ENCODE measurements at regions not wholly inside any gene's neighbourhood (a gene's known extent, or its start where the extent isn't known, plus 50 kb on each side); places are given as distances from the start of the nearest gene placed in this dataset.

DNA sequence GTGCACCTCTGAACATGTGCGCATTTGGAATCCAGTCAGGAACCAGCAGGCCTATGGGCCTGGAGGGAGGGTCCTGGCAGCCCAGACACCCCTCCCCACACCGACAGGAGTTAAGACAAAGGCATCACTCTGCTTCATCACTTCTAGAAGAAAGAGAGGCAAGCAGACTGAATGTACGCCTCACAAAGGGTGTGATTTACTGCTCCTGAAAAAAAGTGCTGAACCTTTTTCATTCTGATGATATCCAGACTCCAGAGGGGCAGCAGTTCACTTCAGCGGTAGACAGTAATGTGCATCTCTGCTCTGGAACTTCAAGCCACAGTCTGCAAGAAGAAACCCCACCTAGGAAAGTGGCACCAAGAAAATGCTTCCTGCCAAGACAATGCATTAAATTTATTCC lies 88.2 kb upstream of the TMEM72 start:
- in situ Hi-C loops (cut with MboI; ENCODE audit: low pct_unique_long_range_greater_than_20kb, low sequenced_read_pairs) = no loop called here
- no peak for DNase-seq

DNA sequence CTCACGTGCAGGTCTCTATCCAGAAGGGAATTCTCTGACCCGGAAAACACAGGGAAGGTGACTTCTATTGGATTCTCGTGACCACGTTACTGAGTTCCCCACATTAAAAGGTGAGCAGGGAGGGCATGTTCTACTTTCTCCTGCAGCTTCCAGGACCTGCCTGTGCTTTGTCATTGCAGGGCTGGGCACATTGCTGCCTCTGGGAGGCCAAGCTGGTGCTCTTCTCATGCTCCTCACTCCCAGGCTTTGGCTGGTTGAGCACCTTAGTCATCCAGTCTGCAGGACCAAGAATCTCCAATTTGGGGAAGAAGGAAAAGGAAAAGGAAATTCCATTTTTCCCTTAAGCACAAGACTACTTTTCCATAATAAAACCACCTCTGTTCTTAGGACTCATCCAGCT lies 86.5 kb upstream of the TMEM72 start:
- no peak for DNase-seq
- in situ Hi-C loops (cut with MboI; ENCODE audit: low pct_unique_long_range_greater_than_20kb, low sequenced_read_pairs) = no loop called here

DNA sequence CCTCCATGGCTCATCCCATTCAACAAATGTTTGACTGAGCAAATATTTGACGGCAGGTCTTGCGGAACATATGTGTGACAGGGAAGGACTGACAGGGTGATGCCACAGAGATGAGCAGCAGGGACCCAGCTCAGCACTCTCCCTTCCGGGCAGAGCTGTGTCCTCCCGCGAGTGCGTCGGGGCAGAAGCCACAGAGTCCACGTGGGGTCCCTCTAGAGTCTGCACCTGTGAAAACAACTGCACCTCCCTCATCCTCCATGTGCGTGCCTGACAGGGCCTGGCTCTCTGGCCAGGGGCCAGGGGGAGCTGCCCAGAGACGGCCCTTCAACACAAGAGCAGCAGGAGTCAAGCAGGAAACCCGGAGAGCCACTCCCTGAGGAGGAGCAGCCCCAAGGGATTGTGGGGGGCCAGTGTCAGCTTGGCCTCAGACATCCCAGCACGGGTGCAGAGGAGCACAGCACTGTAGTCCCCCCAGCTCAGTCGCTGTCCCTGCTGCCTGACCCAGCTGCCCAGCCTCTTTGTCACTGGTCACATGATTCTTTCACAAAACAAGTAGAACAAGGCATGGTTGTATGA lies 83.6 kb upstream of the TMEM72 start:
- DNase-seq = no peak
- in situ Hi-C loops (cut with MboI; ENCODE audit: low pct_unique_long_range_greater_than_20kb, low sequenced_read_pairs) = no loop called here

DNA sequence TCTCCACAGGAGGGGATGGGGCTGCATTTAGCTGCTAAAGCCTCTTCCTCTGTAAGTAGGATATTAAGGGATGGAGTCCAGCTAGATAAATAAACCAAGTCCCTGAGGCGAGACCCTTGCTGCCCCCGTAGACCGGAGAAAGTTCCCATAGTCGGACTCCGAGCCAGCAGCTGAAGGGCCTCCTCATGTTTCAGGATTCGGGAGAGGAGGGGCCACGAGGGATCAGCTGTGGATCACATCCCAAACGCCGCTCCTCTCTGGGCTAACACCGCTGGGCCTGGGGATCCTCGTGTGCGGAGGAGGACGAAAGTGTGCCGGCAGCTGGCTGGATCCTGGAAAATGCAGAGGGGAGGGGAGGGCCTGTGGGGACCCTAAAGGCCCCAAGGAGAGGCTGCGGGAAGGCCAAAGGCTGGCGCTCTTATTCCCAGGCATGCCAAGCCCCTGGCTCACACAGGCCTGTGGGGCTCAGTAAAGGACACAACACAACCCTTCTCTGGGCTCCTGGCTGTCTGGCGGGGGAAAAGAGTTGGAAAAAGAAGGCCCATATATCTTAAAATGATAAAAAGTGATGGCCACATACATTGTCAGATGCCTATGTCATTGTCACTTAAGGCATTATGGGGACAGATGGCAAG lies 82.5 kb upstream of the TMEM72 start:
- no peak for DNase-seq
- in situ Hi-C loops (cut with MboI; ENCODE audit: low pct_unique_long_range_greater_than_20kb, low sequenced_read_pairs) = no loop called here

DNA sequence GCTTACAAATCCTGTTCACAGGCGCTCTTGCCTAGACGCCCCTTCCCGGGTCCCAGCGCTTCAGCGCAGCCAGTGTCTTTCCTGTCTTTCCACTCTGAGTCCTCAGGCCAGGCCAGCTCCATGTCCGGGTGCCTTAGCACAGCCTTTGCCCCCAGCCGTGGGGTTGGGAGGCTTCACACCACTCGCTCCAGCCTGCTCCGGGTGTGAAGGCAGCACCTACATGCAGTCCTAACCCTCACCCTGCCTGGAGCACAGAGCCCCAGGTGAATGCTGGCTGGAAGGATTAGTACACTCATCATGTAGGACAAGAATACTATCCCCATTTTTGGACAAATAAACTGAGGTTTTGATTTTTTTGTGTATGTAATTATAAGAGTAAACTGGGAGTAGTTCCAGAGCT lies 81.7 kb upstream of the TMEM72 start:
- DNase-seq = no peak
- in situ Hi-C loops (cut with MboI; ENCODE audit: low pct_unique_long_range_greater_than_20kb, low sequenced_read_pairs) = no loop called here

DNA sequence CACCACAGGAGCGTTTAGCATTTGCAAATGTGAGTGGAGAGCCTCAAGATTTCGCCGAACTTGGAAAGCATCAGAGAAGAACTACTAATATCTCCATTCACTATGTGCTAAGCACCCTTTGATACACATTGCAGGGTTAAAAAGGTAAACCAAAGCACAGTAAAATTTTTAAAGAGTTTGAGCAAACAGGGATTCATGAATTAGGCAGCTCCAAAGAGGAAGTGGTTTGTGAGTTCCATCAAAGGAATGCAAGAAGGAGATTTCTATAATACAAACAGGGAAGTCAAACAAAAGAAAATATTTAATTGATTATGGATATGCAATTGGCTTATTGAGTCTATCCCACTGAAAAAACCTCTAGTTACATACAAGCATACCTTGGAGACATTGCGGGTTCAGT lies 81.1 kb upstream of the TMEM72 start:
- in situ Hi-C loops (cut with MboI; ENCODE audit: low pct_unique_long_range_greater_than_20kb, low sequenced_read_pairs) = no loop called here
- no peak for DNase-seq

DNA sequence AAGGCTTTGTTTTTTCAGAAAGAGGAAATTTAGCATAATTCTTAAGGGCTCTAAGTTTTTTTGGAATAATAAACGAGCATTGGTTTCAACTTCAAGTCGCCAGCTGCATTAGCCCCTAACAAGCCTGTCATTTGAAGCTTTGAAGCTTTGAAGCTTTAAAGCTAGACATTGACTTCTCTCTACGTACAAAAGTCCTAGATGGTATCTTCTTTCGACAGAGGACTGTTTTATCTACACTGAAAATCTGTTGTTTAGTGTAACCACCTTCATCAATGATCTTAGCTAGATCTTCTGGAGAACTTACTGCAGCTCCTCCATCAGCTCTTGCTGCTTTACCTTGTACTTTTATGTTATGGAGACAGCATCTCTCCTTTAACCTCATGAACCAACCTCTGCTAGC lies 79.6 kb upstream of the TMEM72 start:
- no peak for DNase-seq
- in situ Hi-C loops (cut with MboI; ENCODE audit: low pct_unique_long_range_greater_than_20kb, low sequenced_read_pairs) = no loop called here

DNA sequence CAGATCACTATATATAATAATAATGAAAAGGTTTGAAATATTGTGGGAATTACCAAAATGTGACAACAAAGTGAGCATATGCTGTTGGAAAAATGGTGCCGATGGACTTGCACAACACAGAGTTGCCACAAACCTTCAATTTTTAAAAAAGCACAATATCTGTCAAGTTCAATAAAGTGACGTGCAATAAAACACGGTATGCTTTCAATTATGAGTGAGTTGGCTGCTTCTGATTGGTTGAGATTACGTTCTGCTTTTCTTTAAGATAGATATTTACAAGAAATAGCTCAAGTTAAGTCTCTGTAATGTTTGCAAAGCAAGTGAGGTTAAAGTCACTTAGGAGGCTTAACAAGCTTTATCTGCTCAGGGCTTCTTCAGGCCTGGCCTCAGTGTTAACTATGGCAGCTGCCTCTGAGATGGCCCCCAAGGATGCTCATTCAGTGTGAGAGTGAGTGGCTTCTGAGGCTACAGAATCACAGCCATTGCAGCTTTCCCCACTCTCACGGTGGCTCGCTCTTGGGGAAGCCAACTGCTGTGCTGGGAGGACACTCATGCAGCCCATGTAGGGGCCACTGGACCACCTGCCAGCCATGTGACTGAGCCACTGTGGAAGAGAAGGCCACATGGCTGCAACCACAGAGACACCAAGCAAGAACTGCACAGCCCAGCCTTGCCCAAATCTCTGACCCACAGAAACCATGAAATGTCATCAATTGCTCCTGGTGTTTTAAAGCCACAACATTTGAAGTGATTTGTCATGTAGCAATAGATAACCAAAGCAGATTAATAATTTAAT lies 78.3 kb upstream of the TMEM72 start:
- DNase-seq = no peak
- in situ Hi-C loops (cut with MboI; ENCODE audit: low pct_unique_long_range_greater_than_20kb, low sequenced_read_pairs) = no loop called here

DNA sequence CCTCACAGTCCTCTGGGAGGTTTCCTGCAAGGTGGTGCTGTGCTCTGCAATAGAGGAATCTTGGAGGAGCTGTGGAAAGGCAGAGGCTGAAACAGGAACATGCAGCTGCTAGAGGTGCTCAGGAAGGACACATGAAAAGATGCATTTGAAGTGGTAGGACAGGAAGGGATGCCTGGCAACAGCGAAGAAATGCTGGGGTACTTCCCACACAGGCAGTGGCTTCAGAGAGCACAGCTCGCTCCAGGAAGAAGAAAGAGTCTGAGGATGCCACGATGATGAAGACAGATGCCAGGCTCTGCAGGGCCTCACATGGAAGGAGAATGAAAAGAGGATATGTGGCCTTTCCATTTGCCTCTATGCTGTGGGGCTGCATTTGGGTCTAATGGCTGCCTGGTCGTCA lies 77.0 kb upstream of the TMEM72 start:
- DNase-seq = no peak
- in situ Hi-C loops (cut with MboI; ENCODE audit: low pct_unique_long_range_greater_than_20kb, low sequenced_read_pairs) = no loop called here

DNA sequence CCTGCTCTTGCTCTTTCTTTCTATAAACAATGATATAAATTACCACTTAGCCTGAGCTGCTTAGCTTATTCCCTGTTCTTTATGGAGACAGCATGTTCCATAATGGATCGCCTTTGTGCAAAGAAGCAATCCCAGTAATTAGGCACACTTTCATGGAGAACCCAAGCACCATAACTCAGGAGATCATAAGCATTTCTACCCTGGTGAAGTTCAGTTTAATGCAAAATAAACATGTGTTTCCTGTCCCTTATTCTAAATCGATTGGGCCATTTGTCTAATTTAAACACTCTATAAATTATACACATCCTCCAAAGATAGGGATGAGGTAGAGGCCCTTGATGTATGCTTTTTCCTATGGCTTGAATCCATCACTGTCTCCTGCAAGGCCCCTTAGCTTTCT lies 75.8 kb upstream of the TMEM72 start:
- no peak for DNase-seq
- in situ Hi-C loops (cut with MboI; ENCODE audit: low pct_unique_long_range_greater_than_20kb, low sequenced_read_pairs) = no loop called here

DNA sequence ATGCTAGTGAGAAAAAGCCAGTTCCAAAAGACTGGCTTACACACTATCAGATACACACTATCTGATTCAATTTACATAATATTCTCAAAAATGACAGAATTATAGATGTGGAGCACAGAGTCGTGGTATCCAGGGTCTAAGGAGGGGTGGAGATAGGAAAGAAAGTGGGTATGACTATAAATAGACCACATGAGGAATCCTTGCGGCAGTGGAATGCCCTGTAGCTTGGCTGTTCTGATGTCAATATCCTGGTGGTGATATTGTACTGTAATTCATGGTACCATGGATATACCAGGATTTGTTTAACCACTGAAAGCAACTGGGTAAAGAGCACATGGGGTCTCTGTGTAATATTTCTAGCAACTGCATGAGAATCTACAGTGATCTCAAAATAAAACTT lies 67.7 kb upstream of the TMEM72 start:
- DNase-seq = no peak
- in situ Hi-C loops (cut with MboI; ENCODE audit: low pct_unique_long_range_greater_than_20kb, low sequenced_read_pairs) = no loop called here

DNA sequence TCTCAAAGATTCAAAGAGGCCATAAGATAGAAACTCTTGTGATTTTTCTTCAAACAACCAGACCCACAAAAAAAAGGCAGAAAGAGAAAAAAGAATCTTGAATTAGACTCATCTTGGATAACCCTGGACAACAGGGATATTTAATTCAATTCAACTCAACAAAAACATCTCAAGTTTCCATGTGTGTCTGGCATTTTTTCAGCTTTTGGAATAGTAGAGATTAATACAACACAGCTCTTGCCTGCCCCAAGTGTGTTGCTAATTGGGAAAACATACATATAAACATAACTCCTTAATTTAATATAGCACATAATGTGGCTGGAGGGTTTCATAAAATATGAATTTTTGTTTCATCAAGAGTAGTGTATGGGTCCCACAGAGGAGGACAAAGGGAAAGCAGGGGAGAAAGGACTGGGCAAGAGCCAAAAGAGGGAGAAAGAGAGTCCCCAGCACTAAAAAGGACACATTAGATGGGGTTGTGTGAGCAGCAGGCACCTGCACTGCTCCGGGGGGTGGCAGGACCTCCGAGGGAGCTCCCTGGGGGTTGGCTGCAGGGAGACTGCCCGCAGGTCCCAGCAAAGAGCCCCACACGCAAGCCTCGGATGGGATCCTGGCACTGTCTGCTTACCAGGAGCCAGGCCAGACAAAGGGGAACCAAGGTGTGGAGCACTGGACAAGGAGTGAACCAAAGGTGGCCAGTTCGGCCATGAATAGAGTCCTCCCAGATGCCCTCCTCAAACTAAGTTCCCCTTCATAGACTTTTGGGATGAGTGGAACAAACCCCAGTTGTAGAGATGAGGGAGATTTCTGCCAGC lies 65.6 kb upstream of the TMEM72 start:
- in situ Hi-C loops (cut with MboI; ENCODE audit: low pct_unique_long_range_greater_than_20kb, low sequenced_read_pairs) = no loop called here
- no peak for DNase-seq

DNA sequence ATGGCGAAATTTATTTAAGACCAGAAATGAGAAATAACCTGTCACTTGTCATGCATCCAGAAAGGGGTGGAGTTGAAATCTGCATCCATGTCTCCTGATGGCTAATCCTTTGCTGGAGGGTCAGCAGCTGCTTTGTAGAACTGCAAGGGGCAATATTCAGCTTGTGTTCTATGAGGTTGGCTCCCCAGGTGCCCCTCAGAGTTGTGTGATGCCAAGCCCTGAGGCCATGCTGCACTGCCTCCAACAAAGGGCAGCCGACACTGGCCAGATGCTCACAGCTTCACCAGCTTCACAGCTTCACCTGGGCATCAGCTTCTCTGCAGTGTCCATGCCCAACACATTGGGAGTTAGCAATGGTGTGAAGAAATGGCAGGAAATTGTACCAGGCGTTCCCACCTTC lies 64.0 kb upstream of the TMEM72 start:
- in situ Hi-C loops (cut with MboI; ENCODE audit: low pct_unique_long_range_greater_than_20kb, low sequenced_read_pairs) = no loop called here
- no peak for DNase-seq

DNA sequence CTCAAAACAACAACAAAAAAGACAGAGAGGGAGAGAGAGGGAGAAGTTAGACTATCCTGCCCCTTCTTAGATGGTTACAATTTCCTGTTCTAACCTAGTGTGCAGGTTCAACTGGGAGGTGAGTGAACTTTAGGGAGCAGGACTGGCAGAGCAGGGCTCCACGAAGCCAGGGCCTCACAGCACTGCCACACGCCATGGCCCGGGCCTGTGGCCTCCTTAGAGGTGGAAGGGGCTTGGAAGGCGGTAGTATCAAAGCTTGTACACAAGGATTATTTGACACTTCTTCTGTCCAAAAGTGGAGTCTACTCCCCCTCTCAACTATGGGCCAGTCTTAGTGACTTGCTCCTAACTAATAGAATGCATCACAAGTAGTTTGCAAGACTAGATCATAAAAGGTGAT lies 62.9 kb upstream of the TMEM72 start:
- no peak for DNase-seq
- in situ Hi-C loops (cut with MboI; ENCODE audit: low pct_unique_long_range_greater_than_20kb, low sequenced_read_pairs) = no loop called here

DNA sequence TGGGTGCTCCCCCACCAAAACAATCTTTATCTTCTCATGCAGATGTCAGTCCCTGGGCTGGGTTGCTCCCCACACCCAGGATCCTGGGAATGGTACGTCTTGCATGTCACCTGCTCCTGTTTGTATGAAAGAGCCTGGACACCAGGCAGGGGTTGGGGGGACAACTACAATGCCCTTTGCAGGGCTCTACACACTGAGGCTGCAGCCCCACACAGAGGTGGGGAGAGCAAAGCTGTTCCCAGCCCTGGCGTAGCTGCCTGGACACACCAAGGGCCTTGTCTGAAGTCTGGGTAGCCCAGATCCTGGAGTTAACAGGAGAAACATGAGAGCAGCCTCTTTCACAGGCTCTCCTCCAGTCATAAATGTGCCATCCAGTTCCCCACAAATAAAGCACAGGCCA lies 61.2 kb upstream of the TMEM72 start:
- no peak for DNase-seq
- in situ Hi-C loops (cut with MboI; ENCODE audit: low pct_unique_long_range_greater_than_20kb, low sequenced_read_pairs) = loop anchor here (25.0 kb wide), 2 partner anchors 463 to 1188 kb away; partner anchors contain the start of gene CXCL12

DNA sequence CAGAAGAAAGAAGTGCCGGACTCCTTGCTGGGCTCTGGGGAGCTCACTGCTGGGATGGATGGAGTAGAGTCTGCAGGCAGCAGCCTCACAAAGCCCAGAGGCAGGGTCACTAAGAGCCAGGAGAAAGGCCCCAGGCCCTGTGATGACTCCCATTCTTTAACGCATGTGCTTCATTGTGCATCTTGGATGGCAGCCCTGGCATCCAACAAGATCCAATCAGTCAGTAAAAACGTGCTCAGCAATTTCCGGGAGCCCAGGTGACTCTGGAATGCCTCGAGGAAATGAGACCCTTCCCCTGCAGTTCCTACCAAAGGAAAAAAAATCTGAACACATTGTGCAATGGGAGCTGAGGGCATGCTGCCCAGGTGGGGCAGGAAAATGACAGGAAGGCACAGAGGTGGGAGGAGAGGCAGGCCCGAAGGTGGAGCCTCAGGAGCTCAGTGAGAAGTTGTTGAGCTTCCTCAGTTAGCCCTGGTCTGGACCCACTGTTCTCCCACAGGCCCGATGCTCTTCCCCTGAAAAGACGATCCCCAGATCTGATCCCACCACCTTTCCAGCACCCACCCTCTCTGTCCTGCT lies 60.7 kb upstream of the TMEM72 start:
- no peak for DNase-seq
- in situ Hi-C loops (cut with MboI; ENCODE audit: low pct_unique_long_range_greater_than_20kb, low sequenced_read_pairs) = loop anchor here (25.0 kb wide), 2 partner anchors 463 to 1188 kb away; partner anchors contain the start of gene CXCL12

DNA sequence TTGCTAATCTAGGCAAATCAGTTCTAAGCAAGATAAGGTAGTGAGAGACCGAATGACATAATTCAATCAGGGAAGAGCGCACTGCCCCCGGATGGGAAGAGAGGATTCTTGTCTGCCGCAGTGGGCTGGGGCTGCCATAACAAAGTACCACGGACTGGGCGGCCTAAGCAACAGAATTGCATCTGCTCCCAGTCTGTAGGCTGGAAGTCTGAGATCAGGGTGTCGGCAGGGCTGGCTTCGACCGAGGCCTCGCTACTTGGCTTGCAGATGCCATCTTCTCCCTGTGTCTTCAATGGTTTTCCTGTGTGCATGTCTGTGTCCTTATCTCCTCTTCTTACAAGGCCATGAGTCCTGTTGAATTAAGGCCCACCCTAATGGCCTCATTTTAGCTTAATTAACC lies 59.7 kb upstream of the TMEM72 start:
- DNase-seq = no peak
- in situ Hi-C loops (cut with MboI; ENCODE audit: low pct_unique_long_range_greater_than_20kb, low sequenced_read_pairs) = loop anchor here (25.0 kb wide), 2 partner anchors 464 to 1189 kb away; partner anchors contain the start of gene CXCL12

DNA sequence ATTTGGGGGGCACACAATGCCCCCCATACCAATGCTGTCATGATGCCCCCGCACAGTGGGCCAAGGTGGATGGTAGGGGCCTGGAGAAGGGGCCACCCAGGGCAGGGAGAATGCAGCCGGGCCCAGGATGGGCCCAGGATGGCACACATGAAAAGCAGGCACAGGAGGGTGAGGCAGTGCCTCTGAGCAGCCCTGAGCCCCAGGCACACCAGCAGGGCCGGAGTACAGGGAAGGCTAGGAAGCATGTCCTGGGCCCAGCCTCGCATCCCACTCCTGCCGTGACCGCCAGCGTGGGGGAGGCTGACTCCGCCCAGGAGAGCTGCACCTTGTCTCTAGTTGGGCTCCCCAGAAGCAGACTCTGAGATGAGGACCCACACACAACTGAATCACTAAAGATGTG lies 59.3 kb upstream of the TMEM72 start:
- no peak for DNase-seq
- in situ Hi-C loops (cut with MboI; ENCODE audit: low pct_unique_long_range_greater_than_20kb, low sequenced_read_pairs) = loop anchor here (25.0 kb wide), 2 partner anchors 465 to 1190 kb away; partner anchors contain the start of gene CXCL12

DNA sequence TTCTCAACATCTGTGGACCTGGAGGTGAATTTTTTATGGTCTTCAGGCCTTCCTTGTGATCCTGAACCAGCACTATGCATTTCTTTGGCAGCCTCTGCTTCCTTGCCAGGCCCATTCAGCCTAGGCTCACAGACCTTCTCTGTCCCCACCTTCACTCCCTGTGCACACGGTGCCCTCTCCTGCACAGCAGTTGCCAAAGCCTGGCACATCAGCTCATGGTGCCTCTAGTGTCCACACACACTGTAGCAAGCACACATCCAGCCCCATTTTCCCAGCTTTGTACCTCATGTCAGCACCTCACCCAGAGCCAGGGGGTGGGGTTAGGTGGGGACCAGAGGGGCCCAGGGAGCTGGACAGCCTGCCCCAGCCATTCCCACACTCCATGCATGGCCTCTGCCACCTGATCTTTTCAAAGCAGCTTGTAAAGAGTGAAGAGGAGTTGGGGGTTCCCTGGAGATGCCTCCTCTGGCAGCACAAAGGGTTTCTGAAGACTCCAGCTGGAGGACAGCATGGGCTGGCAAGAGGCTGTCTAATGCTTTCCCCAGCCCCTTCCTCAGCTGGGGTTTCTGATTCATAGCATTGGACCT lies 57.9 kb upstream of the TMEM72 start:
- DNase-seq = no peak
- in situ Hi-C loops (cut with MboI; ENCODE audit: low pct_unique_long_range_greater_than_20kb, low sequenced_read_pairs) = loop anchor here (25.0 kb wide), 2 partner anchors 466 to 1191 kb away; partner anchors contain the start of gene CXCL12
